Panc1 (cell line): ENCODE measurements at regions not wholly inside any gene's neighbourhood (a gene's known extent, or its start where the extent isn't known, plus 50 kb on each side); places are given as distances from the start of the nearest gene placed in this dataset.

ENCODE experiments used
- ATAC-seq: fragments of 200-7000 bp; cut with Tn5 transposase; 2 replicates; pipeline ENCODE4 v1.9.1; 2020; ENCODE audit warnings: mild to moderate bottlenecking, moderate library complexity
- BruUV-seq: library from RNA; stranded (reverse); fragments of 400-500 nt; replicated peaks from 2 replicates; lab custom pipeline; 2021; lab: Mats Ljungman, UMichigan
- CTCF ChIA-PET: fragments of 300-600 bp; sonication (Branson Sonifier 250); formaldehyde crosslinking; loops from one replicate; lab custom pipeline; 2022; ENCODE audit warnings: antibody characterized with exemption; lab: Charles Lee
- POLR2A ChIA-PET: fragments of 300-600 bp; sonication (Branson Sonifier 250); formaldehyde crosslinking; loops from one replicate; lab custom pipeline; 2022; ENCODE audit warnings: antibody characterized with exemption; lab: Charles Lee
- DNase-seq: peaks from one replicate; pipeline ENCODE4 v3.0.0-alpha.2; 2010; ENCODE audit warnings: low read depth, low spot score
- H3K27ac ChIP-seq: 2 replicates; pipeline ENCODE4 v1.5.1; 2011; ENCODE audit warnings: mild to moderate bottlenecking, low read length, inconsistent platforms
- H3K27me3 ChIP-seq: fragments of 200-500 bp; sonication (Bioruptor generic); 2 replicates; pipeline ENCODE4 v1.6.0; 2014; ENCODE audit warnings: low read length, inconsistent platforms; ENCODE audit not compliant: control insufficient read depth, insufficient read depth
- H3K36me3 ChIP-seq: fragments of 200-500 bp; sonication (Bioruptor generic); 2 replicates; pipeline ENCODE4 v1.5.1; 2014; ENCODE audit warnings: inconsistent platforms, mild to moderate bottlenecking, low read length, moderate library complexity; ENCODE audit not compliant: control insufficient read depth, insufficient read depth
- H3K4me1 ChIP-seq: 2 replicates; pipeline ENCODE4 v1.5.1; 2011; ENCODE audit warnings: inconsistent platforms, mild to moderate bottlenecking, low read length, moderate library complexity; ENCODE audit not compliant: control insufficient read depth, insufficient read depth
- H3K4me3 ChIP-seq, 2 experiments: 2 replicates each; pipeline ENCODE4 v1.5.1; 2011 to 2012; ENCODE audit warnings: low read depth in 2 of 2, low read length in 2 of 2, mild to moderate bottlenecking in 2 of 2, inconsistent platforms in 1 of 2, moderate library complexity in 1 of 2
- H3K9me3 ChIP-seq: fragments of 200-500 bp; sonication (Bioruptor generic); 2 replicates; pipeline ENCODE4 v1.5.1; 2014; ENCODE audit warnings: low read depth, mild to moderate bottlenecking, inconsistent platforms, low read length, moderate library complexity; ENCODE audit not compliant: control insufficient read depth, insufficient read depth
- POLR2AphosphoS5 ChIP-seq: IDR thresholded peaks from 2 replicates; pipeline ENCODE4 v1.6.1; 2012; ENCODE audit warnings: mild to moderate bottlenecking, low read depth, low read length, moderate library complexity
- SIN3A ChIP-seq: IDR thresholded peaks from 2 replicates; pipeline ENCODE4 v1.6.1; 2012; ENCODE audit warnings: low read depth, mild to moderate bottlenecking, low read length, moderate library complexity, borderline replicate concordance; ENCODE audit not compliant: insufficient read depth
- TCF7L2 ChIP-seq: IDR thresholded peaks from 2 replicates; pipeline ENCODE4 v1.6.1; 2011; ENCODE audit warnings: mild to moderate bottlenecking, low read depth, low read length, inconsistent platforms
- in situ Hi-C: cut with HindIII; loops from 2 replicates; pipeline ENCODE4 v1.10.0; 2016; ENCODE audit warnings: low sequenced_read_pairs, low pct_unique_long_range_greater_than_20kb
- intact Hi-C: fragments of 100-400 bp; cut with micrococcal nuclease; formaldehyde crosslinking; loops from one replicate; pipeline ENCODE4 v1.10.0; 2022; ENCODE audit not compliant: unreplicated experiment
- TF ChIP-seq, protein P1 (sequence below): fragments of 450-650 bp; IDR thresholded peaks from 2 replicates; pipeline ENCODE4 v1.5.1; 2017; ENCODE audit warnings: mild to moderate bottlenecking
- TF ChIP-seq, protein P2 (sequence below), 2 experiments: IDR thresholded peaks; 2 replicates each; pipeline ENCODE4 v1.6.1; 2011 to 2012; ENCODE audit warnings: low read depth in 2 of 2, control low read depth in 1 of 2, low read length in 1 of 2, mild to moderate bottlenecking in 1 of 2, moderate library complexity in 1 of 2; ENCODE audit not compliant: insufficient read depth in 1 of 2

- ChIA-PET POLR2A (no interaction called here), CTCF (no interaction called here)
- Histone ChIP-seq H3K27ac (no peak overlapping the region), H3K4me3 (no peak overlapping the region), H3K9me3 (no peaks in the 10 kb centered on the region), H3K4me1 (no peaks in the 10 kb centered on the region), H3K27me3 (no peaks in the 10 kb centered on the region), H3K36me3 (no peaks in the 10 kb centered on the region)
- no peak for ATAC-seq
- BruUV-seq: no TSS peak
- TF ChIP-seq, protein P1, sequence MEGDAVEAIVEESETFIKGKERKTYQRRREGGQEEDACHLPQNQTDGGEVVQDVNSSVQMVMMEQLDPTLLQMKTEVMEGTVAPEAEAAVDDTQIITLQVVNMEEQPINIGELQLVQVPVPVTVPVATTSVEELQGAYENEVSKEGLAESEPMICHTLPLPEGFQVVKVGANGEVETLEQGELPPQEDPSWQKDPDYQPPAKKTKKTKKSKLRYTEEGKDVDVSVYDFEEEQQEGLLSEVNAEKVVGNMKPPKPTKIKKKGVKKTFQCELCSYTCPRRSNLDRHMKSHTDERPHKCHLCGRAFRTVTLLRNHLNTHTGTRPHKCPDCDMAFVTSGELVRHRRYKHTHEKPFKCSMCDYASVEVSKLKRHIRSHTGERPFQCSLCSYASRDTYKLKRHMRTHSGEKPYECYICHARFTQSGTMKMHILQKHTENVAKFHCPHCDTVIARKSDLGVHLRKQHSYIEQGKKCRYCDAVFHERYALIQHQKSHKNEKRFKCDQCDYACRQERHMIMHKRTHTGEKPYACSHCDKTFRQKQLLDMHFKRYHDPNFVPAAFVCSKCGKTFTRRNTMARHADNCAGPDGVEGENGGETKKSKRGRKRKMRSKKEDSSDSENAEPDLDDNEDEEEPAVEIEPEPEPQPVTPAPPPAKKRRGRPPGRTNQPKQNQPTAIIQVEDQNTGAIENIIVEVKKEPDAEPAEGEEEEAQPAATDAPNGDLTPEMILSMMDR: no peak
- TF ChIP-seq POLR2AphosphoS5 (no peak), SIN3A (no peak), TCF7L2 (no peak)
- TF ChIP-seq, protein P2, sequence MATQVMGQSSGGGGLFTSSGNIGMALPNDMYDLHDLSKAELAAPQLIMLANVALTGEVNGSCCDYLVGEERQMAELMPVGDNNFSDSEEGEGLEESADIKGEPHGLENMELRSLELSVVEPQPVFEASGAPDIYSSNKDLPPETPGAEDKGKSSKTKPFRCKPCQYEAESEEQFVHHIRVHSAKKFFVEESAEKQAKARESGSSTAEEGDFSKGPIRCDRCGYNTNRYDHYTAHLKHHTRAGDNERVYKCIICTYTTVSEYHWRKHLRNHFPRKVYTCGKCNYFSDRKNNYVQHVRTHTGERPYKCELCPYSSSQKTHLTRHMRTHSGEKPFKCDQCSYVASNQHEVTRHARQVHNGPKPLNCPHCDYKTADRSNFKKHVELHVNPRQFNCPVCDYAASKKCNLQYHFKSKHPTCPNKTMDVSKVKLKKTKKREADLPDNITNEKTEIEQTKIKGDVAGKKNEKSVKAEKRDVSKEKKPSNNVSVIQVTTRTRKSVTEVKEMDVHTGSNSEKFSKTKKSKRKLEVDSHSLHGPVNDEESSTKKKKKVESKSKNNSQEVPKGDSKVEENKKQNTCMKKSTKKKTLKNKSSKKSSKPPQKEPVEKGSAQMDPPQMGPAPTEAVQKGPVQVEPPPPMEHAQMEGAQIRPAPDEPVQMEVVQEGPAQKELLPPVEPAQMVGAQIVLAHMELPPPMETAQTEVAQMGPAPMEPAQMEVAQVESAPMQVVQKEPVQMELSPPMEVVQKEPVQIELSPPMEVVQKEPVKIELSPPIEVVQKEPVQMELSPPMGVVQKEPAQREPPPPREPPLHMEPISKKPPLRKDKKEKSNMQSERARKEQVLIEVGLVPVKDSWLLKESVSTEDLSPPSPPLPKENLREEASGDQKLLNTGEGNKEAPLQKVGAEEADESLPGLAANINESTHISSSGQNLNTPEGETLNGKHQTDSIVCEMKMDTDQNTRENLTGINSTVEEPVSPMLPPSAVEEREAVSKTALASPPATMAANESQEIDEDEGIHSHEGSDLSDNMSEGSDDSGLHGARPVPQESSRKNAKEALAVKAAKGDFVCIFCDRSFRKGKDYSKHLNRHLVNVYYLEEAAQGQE (IDR thresholded peaks at IDR 0.05; ENCODE audit: insufficient read depth in 1 of 2, low read depth in 2 of 2, low read length in 1 of 2): no peak
- intact Hi-C loops (no loop called here), in situ Hi-C loops (no loop called here)
- no peak for DNase-seq
Measured at GRCh38 chr11:69572861-69573260, 68.1 kb upstream of the CCND1 start.

- Histone ChIP-seq H3K27ac (no peak overlapping the region), H3K27me3 (no peaks in the 10 kb centered on the region), H3K36me3 (no peaks in the 10 kb centered on the region), H3K9me3 (no peaks in the 10 kb centered on the region), H3K4me1 (no peaks in the 10 kb centered on the region), H3K4me3 (no peak overlapping the region)
- CTCF ChIA-PET: no interaction called here
- ATAC-seq (peak; percentile 47; the same call in 1 of the 2 replicates), DNase-seq (no peak)
- intact Hi-C loops (no loop called here), in situ Hi-C loops (no loop called here)
- TF ChIP-seq, protein P2 (IDR thresholded peaks at IDR 0.05; ENCODE audit: insufficient read depth in 1 of 2, low read depth in 2 of 2, low read length in 1 of 2): no peak
- TF ChIP-seq, protein P1: no peak
- TF ChIP-seq SIN3A (no peak), POLR2AphosphoS5 (no peak), TCF7L2 (no peak)
- POLR2A ChIA-PET: interaction anchor here (0.6 kb wide), 1 partner anchor 12 kb away, joined by 3 read pairs; no protein-coding TSS in a partner anchor
- BruUV-seq: no TSS peak
Measured at GRCh38 chr11:69573761-69574607, 67.0 kb upstream of the CCND1 start.
